ENCODE measurements at regions not wholly inside any gene's neighbourhood (a gene's known extent, or its start where the extent isn't known, plus 50 kb on each side); places are given as distances from the start of the nearest gene placed in this dataset.

- Mint-ChIP-seq H3K27me3 (ENCODE audit: low read depth in 2 of 2) (no peaks in the 10 kb centered on the region), H3K9me3 (peaks cover 0 to 4% of the 10 kb centered on the region in 2 donors), H3K36me3 (peaks cover 12% of the 10 kb centered on the region), H3K4me1 (peaks cover 22% of the 10 kb centered on the region in 2 donors), H3K4me3 (no peak overlapping the region), H3K27ac (no peak overlapping the region)
- Histone ChIP-seq H3K27ac (ENCODE audit: low read length) (no peak overlapping the region), H3K4me1 (ENCODE audit: control insufficient read depth, insufficient read depth, low read length) (peaks cover 17% of the 10 kb centered on the region), H3K36me3 (ENCODE audit: control insufficient read depth, insufficient read depth, low read length) (no peaks in the 10 kb centered on the region), H3K4me3 (ENCODE audit: low read length) (no peak overlapping the region), H3K9me3 (ENCODE audit: control insufficient read depth, insufficient read depth, low read length) (no peaks in the 10 kb centered on the region), H3K27me3 (ENCODE audit: control insufficient read depth, insufficient read depth, low read length) (no peaks in the 10 kb centered on the region)
- intact Hi-C loops (cut with micrococcal nuclease): no loop called here
- WGBS (ENCODE audit: insufficient coverage): 100% methylated on average over 1 of the region's 2 CpGs
- TF ChIP-seq, protein P1, sequence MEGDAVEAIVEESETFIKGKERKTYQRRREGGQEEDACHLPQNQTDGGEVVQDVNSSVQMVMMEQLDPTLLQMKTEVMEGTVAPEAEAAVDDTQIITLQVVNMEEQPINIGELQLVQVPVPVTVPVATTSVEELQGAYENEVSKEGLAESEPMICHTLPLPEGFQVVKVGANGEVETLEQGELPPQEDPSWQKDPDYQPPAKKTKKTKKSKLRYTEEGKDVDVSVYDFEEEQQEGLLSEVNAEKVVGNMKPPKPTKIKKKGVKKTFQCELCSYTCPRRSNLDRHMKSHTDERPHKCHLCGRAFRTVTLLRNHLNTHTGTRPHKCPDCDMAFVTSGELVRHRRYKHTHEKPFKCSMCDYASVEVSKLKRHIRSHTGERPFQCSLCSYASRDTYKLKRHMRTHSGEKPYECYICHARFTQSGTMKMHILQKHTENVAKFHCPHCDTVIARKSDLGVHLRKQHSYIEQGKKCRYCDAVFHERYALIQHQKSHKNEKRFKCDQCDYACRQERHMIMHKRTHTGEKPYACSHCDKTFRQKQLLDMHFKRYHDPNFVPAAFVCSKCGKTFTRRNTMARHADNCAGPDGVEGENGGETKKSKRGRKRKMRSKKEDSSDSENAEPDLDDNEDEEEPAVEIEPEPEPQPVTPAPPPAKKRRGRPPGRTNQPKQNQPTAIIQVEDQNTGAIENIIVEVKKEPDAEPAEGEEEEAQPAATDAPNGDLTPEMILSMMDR (IDR thresholded peaks at IDR 0.05): no peak
- DNase-seq (no peak), ATAC-seq (no peak)
Measured at GRCh38 chr17:21537302-21537701, 155.0 kb upstream of the KCNJ18 start.

DNA sequence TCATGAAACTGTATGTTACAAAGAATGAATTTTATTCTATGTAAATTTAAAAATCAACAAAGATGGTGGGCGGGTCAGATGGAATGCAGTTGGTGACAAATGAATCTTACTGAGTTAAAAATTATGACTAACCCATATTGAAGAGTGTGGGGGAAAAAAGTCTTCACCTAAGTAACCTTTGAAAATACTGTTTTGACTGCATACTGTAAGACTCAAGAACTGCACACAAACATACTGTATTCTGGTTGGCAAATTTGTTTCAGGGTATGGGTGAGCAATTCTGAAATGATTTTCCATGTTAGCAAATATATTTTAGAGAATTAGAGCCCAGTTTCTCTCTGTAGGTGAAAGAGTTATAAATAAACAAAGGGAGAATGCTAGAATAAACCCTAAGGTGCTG, 153.7 kb upstream of the KCNJ18 start:
- peaks cover 7% of the 10 kb centered on the region for H3K4me1 ChIP-seq (ENCODE audit: control insufficient read depth, insufficient read depth, low read length)
- TF ChIP-seq, protein P1 (IDR thresholded peaks at IDR 0.05): no peak
- DNase-seq: no peak
- H3K9me3 ChIP-seq (ENCODE audit: control insufficient read depth, insufficient read depth, low read length): no peaks in the 10 kb centered on the region
- no peaks in the 10 kb centered on the region for H3K27me3 Mint-ChIP-seq (ENCODE audit: low read depth in 2 of 2)
- H3K4me1 Mint-ChIP-seq: peaks cover 8 to 9% of the 10 kb centered on the region in 2 donors
- no peak overlapping the region for H3K27ac ChIP-seq (ENCODE audit: low read length)
- no peaks in the 10 kb centered on the region for H3K36me3 ChIP-seq (ENCODE audit: control insufficient read depth, insufficient read depth, low read length)
- H3K27ac Mint-ChIP-seq: no peak overlapping the region
- H3K27me3 ChIP-seq (ENCODE audit: control insufficient read depth, insufficient read depth, low read length): no peaks in the 10 kb centered on the region
- no peak overlapping the region for H3K4me3 Mint-ChIP-seq
- H3K36me3 Mint-ChIP-seq: peaks cover 12% of the 10 kb centered on the region
- intact Hi-C loops (cut with micrococcal nuclease): no loop called here
- peaks cover 0 to 4% of the 10 kb centered on the region in 2 donors for H3K9me3 Mint-ChIP-seq
- no peak for ATAC-seq
- no peak overlapping the region for H3K4me3 ChIP-seq (ENCODE audit: low read length)
- no CpG with 5 or more reads among the region's 1 CpG for WGBS (ENCODE audit: insufficient coverage)

DNA sequence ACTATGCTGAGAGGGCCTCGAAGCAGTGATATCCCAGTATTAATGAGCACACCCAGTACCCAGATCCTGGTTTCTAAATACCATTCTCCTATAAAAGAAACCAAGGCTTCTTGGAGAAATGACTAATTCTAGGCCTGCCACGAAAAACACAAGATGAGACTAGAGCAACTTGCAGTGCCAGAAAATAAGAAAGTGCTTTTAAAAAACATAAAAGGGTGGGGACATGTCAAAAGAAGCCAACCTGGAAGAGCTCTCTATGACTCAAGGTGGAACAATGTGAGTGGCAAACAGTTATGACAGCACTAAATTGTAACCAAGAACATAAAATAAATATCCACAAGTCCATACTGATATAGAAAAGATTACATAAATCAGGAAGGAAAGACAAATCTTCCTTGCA, 153.2 kb upstream of the KCNJ18 start:
- Mint-ChIP-seq H3K4me3 (no peak overlapping the region), H3K36me3 (peaks cover 12% of the 10 kb centered on the region), H3K4me1 (peaks cover 3% of the 10 kb centered on the region in 2 donors), H3K9me3 (peaks cover 0 to 4% of the 10 kb centered on the region in 2 donors), H3K27ac (no peak overlapping the region), H3K27me3 (ENCODE audit: low read depth in 2 of 2) (no peaks in the 10 kb centered on the region)
- H3K4me1 ChIP-seq (ENCODE audit: control insufficient read depth, insufficient read depth, low read length): peaks cover 2% of the 10 kb centered on the region
- intact Hi-C loops (cut with micrococcal nuclease): no loop called here
- no peak overlapping the region for H3K27ac ChIP-seq (ENCODE audit: low read length)
- no peak overlapping the region for H3K4me3 ChIP-seq (ENCODE audit: low read length)
- ATAC-seq (no peak), DNase-seq (no peak)
- no peaks in the 10 kb centered on the region for H3K9me3 ChIP-seq (ENCODE audit: control insufficient read depth, insufficient read depth, low read length)
- H3K36me3 ChIP-seq (ENCODE audit: control insufficient read depth, insufficient read depth, low read length): no peaks in the 10 kb centered on the region
- 36% methylated on average over 2 of the region's 2 CpGs for WGBS (ENCODE audit: insufficient coverage)
- H3K27me3 ChIP-seq (ENCODE audit: control insufficient read depth, insufficient read depth, low read length): no peaks in the 10 kb centered on the region
- TF ChIP-seq, protein P1 (IDR thresholded peaks at IDR 0.05): no peak

DNA sequence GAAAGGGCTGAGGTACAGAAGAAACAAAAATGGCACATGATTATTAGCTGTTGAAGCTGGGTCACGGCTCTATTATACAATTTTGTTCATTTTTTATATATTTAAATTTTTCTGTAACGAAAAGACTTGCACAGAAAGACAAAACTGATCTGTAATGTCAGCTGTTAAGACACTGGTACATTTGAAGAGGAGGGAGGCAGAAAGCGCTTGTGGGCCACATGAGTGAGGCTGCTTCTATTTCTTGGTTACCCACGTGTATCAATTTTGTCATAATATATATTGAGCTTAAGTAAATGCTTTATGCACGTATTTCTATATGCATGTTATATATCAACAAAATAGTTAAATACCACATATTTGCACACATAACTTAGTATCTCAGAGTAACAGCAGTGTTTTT, 151.8 kb upstream of the KCNJ18 start:
- Mint-ChIP-seq H3K9me3 (peaks cover 0 to 4% of the 10 kb centered on the region in 2 donors), H3K4me3 (no peak overlapping the region), H3K27ac (no peak overlapping the region), H3K4me1 (no peaks in the 10 kb centered on the region), H3K36me3 (peaks cover 12% of the 10 kb centered on the region), H3K27me3 (ENCODE audit: low read depth in 2 of 2) (no peaks in the 10 kb centered on the region)
- Histone ChIP-seq H3K4me1 (ENCODE audit: control insufficient read depth, insufficient read depth, low read length) (no peaks in the 10 kb centered on the region), H3K9me3 (ENCODE audit: control insufficient read depth, insufficient read depth, low read length) (no peaks in the 10 kb centered on the region), H3K27ac (ENCODE audit: low read length) (no peak overlapping the region), H3K4me3 (ENCODE audit: low read length) (no peak overlapping the region), H3K36me3 (ENCODE audit: control insufficient read depth, insufficient read depth, low read length) (no peaks in the 10 kb centered on the region), H3K27me3 (ENCODE audit: control insufficient read depth, insufficient read depth, low read length) (no peaks in the 10 kb centered on the region)
- TF ChIP-seq, protein P1 (IDR thresholded peaks at IDR 0.05): no peak
- intact Hi-C loops (cut with micrococcal nuclease): no loop called here
- ATAC-seq: no peak
- no peak for DNase-seq
- WGBS (ENCODE audit: insufficient coverage): 100% methylated on average over 2 of the region's 5 CpGs

All from natural killer cell (primary cell).